ENCODE measurements at regions not wholly inside any gene's neighbourhood (a gene's known extent, or its start where the extent isn't known, plus 50 kb on each side); places are given as distances from the start of the nearest gene placed in this dataset.

DNA sequence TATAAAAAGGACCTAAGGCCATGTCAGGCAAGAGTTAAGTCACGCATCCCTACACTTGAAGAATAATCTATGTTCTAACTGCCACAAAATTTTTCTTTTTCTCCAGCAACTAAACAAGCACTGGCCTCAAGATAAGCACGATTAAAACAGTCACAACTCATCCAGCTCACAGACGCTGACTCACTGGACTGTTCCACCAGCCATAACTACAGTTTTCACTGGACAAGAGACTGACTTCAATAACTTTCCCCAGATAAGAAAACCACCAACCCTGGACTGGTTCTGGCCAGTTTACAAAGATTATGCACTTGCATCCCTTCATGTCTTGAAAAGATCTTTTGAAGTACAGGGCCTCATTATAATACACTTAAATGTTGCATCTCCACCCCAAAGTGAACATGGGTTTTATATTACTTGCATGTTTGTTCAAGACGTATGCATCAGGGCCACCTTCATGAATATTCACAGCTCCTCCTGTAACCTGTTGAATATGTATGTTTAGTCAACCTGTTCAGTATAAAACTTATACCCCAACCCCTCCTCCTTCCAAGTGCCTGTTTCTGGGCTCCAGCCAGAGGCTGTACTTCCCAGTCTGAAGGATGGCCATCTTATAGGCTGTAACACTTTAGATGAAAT lies 129.3 kb upstream of the EPB41L4A start:
- peaks cover 11% of the 10 kb centered on the region for H3K27me3 ChIP-seq (ENCODE audit: control insufficient read depth, low read length)
- no peaks in the 10 kb centered on the region for H3K79me2 ChIP-seq (ENCODE audit: control insufficient read depth, low read length)
- H3K36me3 ChIP-seq (ENCODE audit: control insufficient read depth, low read length): no peaks in the 10 kb centered on the region
- H4K20me1 ChIP-seq (ENCODE audit: control insufficient read depth, insufficient read depth, low read depth, low read length): no peaks in the 10 kb centered on the region
- H3K4me1 ChIP-seq (ENCODE audit: control insufficient read depth, low read length): no peaks in the 10 kb centered on the region
- H3K27ac ChIP-seq (ENCODE audit: low read depth, low read length): no peak overlapping the region
- no peaks in the 10 kb centered on the region for H3K9me3 ChIP-seq (ENCODE audit: control insufficient read depth, insufficient read depth, low read length)
- no peak overlapping the region for H3K4me3 ChIP-seq (ENCODE audit: low read length)
- H3F3A ChIP-seq (ENCODE audit: control insufficient read depth, insufficient read depth): no peaks in the 10 kb centered on the region
- no peaks in the 10 kb centered on the region for H3K9me2 ChIP-seq (replicated peaks; ENCODE audit: control insufficient read depth, low read length)
- no peak overlapping the region for H3K4me2 ChIP-seq (ENCODE audit: low read length)
- TF ChIP-seq, protein P1, sequence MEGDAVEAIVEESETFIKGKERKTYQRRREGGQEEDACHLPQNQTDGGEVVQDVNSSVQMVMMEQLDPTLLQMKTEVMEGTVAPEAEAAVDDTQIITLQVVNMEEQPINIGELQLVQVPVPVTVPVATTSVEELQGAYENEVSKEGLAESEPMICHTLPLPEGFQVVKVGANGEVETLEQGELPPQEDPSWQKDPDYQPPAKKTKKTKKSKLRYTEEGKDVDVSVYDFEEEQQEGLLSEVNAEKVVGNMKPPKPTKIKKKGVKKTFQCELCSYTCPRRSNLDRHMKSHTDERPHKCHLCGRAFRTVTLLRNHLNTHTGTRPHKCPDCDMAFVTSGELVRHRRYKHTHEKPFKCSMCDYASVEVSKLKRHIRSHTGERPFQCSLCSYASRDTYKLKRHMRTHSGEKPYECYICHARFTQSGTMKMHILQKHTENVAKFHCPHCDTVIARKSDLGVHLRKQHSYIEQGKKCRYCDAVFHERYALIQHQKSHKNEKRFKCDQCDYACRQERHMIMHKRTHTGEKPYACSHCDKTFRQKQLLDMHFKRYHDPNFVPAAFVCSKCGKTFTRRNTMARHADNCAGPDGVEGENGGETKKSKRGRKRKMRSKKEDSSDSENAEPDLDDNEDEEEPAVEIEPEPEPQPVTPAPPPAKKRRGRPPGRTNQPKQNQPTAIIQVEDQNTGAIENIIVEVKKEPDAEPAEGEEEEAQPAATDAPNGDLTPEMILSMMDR (IDR thresholded peaks at IDR 0.05; ENCODE audit: low read depth, low read length, poor library complexity, severe bottlenecking): no peak
- no peak for TF ChIP-seq EZH2phosphoT487 (IDR thresholded peaks at IDR 0.05; ENCODE audit: borderline replicate concordance, low read length)

DNA sequence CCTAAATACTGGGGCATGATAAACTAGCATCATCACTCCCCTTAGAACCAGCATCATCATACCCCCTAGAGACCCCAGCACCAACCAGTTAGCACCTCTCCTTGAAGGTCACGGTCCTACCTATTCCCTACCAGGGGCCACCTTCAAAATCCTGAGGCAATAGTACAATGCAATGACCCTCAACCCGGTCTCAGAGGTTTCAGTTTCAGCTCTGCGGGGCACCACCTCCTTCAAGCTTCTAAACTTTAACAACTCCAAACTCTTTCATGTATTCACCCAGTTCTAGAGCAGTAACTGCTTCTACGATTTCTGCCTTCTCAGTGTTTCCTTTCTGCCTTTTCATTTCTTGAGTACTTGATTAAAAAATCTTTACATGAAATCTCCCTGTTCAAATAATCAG lies 130.1 kb upstream of the EPB41L4A start:
- Histone ChIP-seq H3K9me3 (ENCODE audit: control insufficient read depth, insufficient read depth, low read length) (no peaks in the 10 kb centered on the region), H3K9me2 (replicated peaks; ENCODE audit: control insufficient read depth, low read length) (no peaks in the 10 kb centered on the region), H3K4me1 (ENCODE audit: control insufficient read depth, low read length) (no peaks in the 10 kb centered on the region), H3K79me2 (ENCODE audit: control insufficient read depth, low read length) (no peaks in the 10 kb centered on the region), H3K27me3 (ENCODE audit: control insufficient read depth, low read length) (peaks cover 11% of the 10 kb centered on the region), H3F3A (ENCODE audit: control insufficient read depth, insufficient read depth) (no peaks in the 10 kb centered on the region), H3K27ac (ENCODE audit: low read depth, low read length) (no peak overlapping the region), H4K20me1 (ENCODE audit: control insufficient read depth, insufficient read depth, low read depth, low read length) (no peaks in the 10 kb centered on the region), H3K36me3 (ENCODE audit: control insufficient read depth, low read length) (no peaks in the 10 kb centered on the region), H3K4me3 (ENCODE audit: low read length) (no peak overlapping the region), H3K4me2 (ENCODE audit: low read length) (no peak overlapping the region)
- TF ChIP-seq, protein P1 (IDR thresholded peaks at IDR 0.05; ENCODE audit: low read depth, low read length, poor library complexity, severe bottlenecking): no peak
- TF ChIP-seq EZH2phosphoT487 (IDR thresholded peaks at IDR 0.05; ENCODE audit: borderline replicate concordance, low read length): no peak

DNA sequence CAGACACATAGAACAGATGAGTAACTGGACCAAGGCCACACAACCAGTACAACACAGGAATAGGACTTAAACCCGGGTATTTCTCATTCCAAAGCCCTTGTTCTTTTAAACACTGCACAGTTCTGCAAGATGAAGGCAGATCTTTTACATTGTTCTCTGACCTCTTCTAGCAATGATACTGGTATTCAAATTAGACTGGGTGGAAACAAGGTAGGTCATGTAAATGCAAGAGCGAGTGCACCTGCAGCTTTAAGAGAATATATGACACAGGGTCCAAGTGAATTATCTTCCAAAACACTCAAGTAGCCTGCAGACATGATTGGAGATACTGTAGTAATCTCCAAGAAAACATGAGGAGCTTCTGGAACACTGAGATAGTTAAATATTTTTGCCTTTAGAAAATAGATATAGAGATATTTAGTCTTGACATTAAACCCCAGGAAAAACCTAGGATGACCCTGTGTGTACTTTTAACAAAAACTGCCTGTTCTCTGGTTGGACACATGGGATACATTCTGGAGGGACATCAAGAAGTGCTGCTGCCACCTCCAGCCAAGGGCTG lies 130.6 kb upstream of the EPB41L4A start:
- Histone ChIP-seq H4K20me1 (ENCODE audit: control insufficient read depth, insufficient read depth, low read depth, low read length) (no peaks in the 10 kb centered on the region), H3K27me3 (ENCODE audit: control insufficient read depth, low read length) (peaks cover 11% of the 10 kb centered on the region), H3K4me3 (ENCODE audit: low read length) (no peak overlapping the region), H3K36me3 (ENCODE audit: control insufficient read depth, low read length) (no peaks in the 10 kb centered on the region), H3K79me2 (ENCODE audit: control insufficient read depth, low read length) (no peaks in the 10 kb centered on the region), H3K9me2 (replicated peaks; ENCODE audit: control insufficient read depth, low read length) (no peaks in the 10 kb centered on the region), H3K4me1 (ENCODE audit: control insufficient read depth, low read length) (no peaks in the 10 kb centered on the region), H3K4me2 (ENCODE audit: low read length) (no peak overlapping the region), H3F3A (ENCODE audit: control insufficient read depth, insufficient read depth) (no peaks in the 10 kb centered on the region), H3K9me3 (ENCODE audit: control insufficient read depth, insufficient read depth, low read length) (no peaks in the 10 kb centered on the region), H3K27ac (ENCODE audit: low read depth, low read length) (no peak overlapping the region)
- TF ChIP-seq EZH2phosphoT487 (IDR thresholded peaks at IDR 0.05; ENCODE audit: borderline replicate concordance, low read length): no peak
- TF ChIP-seq, protein P1 (IDR thresholded peaks at IDR 0.05; ENCODE audit: low read depth, low read length, poor library complexity, severe bottlenecking): no peak
